ENCODE measurements at regions not wholly inside any gene's neighbourhood (a gene's known extent, or its start where the extent isn't known, plus 50 kb on each side); places are given as distances from the start of the nearest gene placed in this dataset. TPM values are rescaled to one million over a fixed set of nuclear protein-coding genes. Genes with fewer than 3 reads are reported as not detected.

Small RNA genes in the stretch of these regions (small RNA-seq; reads per million reads assigned to genes)
- gene RNA5SP157 (ENCODE audit: insufficient read depth, insufficient read length, low read depth, low replicate concordance), result not detected

All from endothelial cell of umbilical vein (primary cell).